DOHH2 (cell line): ENCODE measurements at regions not wholly inside any gene's neighbourhood (a gene's known extent, or its start where the extent isn't known, plus 50 kb on each side); places are given as distances from the start of the nearest gene placed in this dataset.

Source experiments
- H3F3A ChIP-seq: fragments of 200-600 bp; sonication (generic), shearing (Covaris generic); 2 replicates; pipeline ENCODE4 v1.6.0; 2016; ENCODE audit warnings: antibody characterized with exemption, mild to moderate bottlenecking; ENCODE audit not compliant: control insufficient read depth, insufficient read depth
- H3K27ac ChIP-seq: fragments of 200-600 bp; sonication (generic); 2 replicates; pipeline ENCODE4 v1.5.1; 2014; ENCODE audit warnings: low read depth, mild to moderate bottlenecking, low read length, moderate library complexity
- H3K27me3 ChIP-seq: fragments of 200-600 bp; sonication (generic); 2 replicates; pipeline ENCODE4 v1.6.1; 2014; ENCODE audit warnings: mild to moderate bottlenecking, low read length, mixed read lengths; ENCODE audit not compliant: control insufficient read depth
- H3K36me3 ChIP-seq: fragments of 200-600 bp; sonication (generic); 2 replicates; pipeline ENCODE4 v1.6.1; 2014; ENCODE audit warnings: mild to moderate bottlenecking, low read length, moderate library complexity, mixed read lengths; ENCODE audit not compliant: control insufficient read depth
- H3K4me1 ChIP-seq: fragments of 200-600 bp; sonication (generic); 2 replicates; pipeline ENCODE4 v1.6.1; 2014; ENCODE audit warnings: mild to moderate bottlenecking, low read length, mixed read lengths; ENCODE audit not compliant: control insufficient read depth
- H3K4me2 ChIP-seq: fragments of 200-600 bp; sonication (generic); 2 replicates; pipeline ENCODE4 v1.6.0; 2014; ENCODE audit warnings: mild to moderate bottlenecking, low read length, moderate library complexity
- H3K4me3 ChIP-seq: fragments of 200-600 bp; sonication (generic); 2 replicates; pipeline ENCODE4 v1.5.1; 2014; ENCODE audit warnings: mild to moderate bottlenecking, low read length, mixed read lengths
- H3K79me2 ChIP-seq: fragments of 200-600 bp; sonication (generic); 2 replicates; pipeline ENCODE4 v1.6.1; 2014; ENCODE audit warnings: mild to moderate bottlenecking, low read length, mixed read lengths; ENCODE audit not compliant: control insufficient read depth
- H3K9me2 ChIP-seq: fragments of 200-600 bp; sonication (generic); replicated peaks from 2 replicates; pipeline ENCODE4 v1.6.1; 2014; ENCODE audit warnings: mild to moderate bottlenecking, low read length, mixed read lengths; ENCODE audit not compliant: control insufficient read depth
- H3K9me3 ChIP-seq: fragments of 200-600 bp; sonication (generic); 2 replicates; pipeline ENCODE4 v1.6.1; 2014; ENCODE audit warnings: antibody characterized with exemption, low read length, mixed read lengths; ENCODE audit not compliant: control insufficient read depth, insufficient read depth
- H4K20me1 ChIP-seq: fragments of 200-600 bp; sonication (generic); 2 replicates; pipeline ENCODE4 v1.6.0; 2014; ENCODE audit warnings: low read depth, mild to moderate bottlenecking, antibody characterized with exemption, low read length, moderate library complexity; ENCODE audit not compliant: control insufficient read depth, insufficient read depth
- EZH2phosphoT487 ChIP-seq: fragments of 200-600 bp; sonication (generic); IDR thresholded peaks from 2 replicates; pipeline ENCODE4 v1.6.1; 2017; ENCODE audit warnings: borderline replicate concordance, mild to moderate bottlenecking, antibody characterized with exemption, low read length, moderate library complexity, mixed read lengths
- TF ChIP-seq, protein P1 (sequence below): fragments of 200-600 bp; sonication (generic); IDR thresholded peaks from one replicate; pipeline ENCODE4 v1.5.1; 2014; ENCODE audit warnings: antibody characterized with exemption, mild to moderate bottlenecking, low read depth, low read length; ENCODE audit not compliant: poor library complexity, severe bottlenecking

DNA sequence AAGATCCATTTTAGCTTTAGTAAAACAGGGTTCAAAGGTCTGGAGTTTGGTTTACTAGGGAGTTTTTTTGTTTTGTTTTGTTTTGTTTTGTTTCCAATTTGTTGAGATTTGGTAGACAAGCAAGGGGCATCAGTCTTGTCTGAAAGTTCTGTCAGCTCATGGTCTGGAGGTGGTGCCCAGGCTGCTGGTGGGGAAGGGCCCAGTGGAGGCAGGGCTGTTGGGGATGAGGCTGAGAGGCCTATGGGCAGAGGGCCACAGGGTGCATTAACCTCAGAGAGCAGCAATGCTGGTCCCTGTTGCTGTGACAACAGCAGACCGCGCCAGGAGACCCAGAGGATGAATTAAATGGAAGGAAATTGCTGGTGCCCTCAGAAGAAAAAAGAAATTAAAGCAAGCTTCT is 174.5 kb downstream of the FGF1 start:
- Histone ChIP-seq H3K27ac (no peak overlapping the region), H3K4me2 (no peak overlapping the region), H3K9me2 (no peaks in the 10 kb centered on the region), H3K4me1 (no peaks in the 10 kb centered on the region), H3K27me3 (no peaks in the 10 kb centered on the region), H3K79me2 (no peaks in the 10 kb centered on the region), H3F3A (no peaks in the 10 kb centered on the region), H4K20me1 (no peaks in the 10 kb centered on the region), H3K9me3 (no peaks in the 10 kb centered on the region), H3K4me3 (no peak overlapping the region), H3K36me3 (no peaks in the 10 kb centered on the region)
- no peak for TF ChIP-seq EZH2phosphoT487
- TF ChIP-seq, protein P1, sequence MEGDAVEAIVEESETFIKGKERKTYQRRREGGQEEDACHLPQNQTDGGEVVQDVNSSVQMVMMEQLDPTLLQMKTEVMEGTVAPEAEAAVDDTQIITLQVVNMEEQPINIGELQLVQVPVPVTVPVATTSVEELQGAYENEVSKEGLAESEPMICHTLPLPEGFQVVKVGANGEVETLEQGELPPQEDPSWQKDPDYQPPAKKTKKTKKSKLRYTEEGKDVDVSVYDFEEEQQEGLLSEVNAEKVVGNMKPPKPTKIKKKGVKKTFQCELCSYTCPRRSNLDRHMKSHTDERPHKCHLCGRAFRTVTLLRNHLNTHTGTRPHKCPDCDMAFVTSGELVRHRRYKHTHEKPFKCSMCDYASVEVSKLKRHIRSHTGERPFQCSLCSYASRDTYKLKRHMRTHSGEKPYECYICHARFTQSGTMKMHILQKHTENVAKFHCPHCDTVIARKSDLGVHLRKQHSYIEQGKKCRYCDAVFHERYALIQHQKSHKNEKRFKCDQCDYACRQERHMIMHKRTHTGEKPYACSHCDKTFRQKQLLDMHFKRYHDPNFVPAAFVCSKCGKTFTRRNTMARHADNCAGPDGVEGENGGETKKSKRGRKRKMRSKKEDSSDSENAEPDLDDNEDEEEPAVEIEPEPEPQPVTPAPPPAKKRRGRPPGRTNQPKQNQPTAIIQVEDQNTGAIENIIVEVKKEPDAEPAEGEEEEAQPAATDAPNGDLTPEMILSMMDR, result no peak

- TF ChIP-seq, protein P1, result no peak
- TF ChIP-seq EZH2phosphoT487, result no peak
- no peaks in the 10 kb centered on the region for H3K79me2 ChIP-seq
- H3K9me3 ChIP-seq, result no peaks in the 10 kb centered on the region
- no peak overlapping the region for H3K4me2 ChIP-seq
- H3K9me2 ChIP-seq, result no peaks in the 10 kb centered on the region
- H3K27ac ChIP-seq, result no peak overlapping the region
- H3F3A ChIP-seq, result no peaks in the 10 kb centered on the region
- no peaks in the 10 kb centered on the region for H3K36me3 ChIP-seq
- H4K20me1 ChIP-seq, result no peaks in the 10 kb centered on the region
- H3K4me3 ChIP-seq, result no peak overlapping the region
- H3K4me1 ChIP-seq, result no peaks in the 10 kb centered on the region
- no peaks in the 10 kb centered on the region for H3K27me3 ChIP-seq
Measured at GRCh38 chr5:142509026-142509425, 176.9 kb downstream of the FGF1 start.

- no peaks in the 10 kb centered on the region for H3F3A ChIP-seq
- H3K36me3 ChIP-seq, result no peaks in the 10 kb centered on the region
- TF ChIP-seq, protein P1, result no peak
- TF ChIP-seq EZH2phosphoT487, result no peak
- no peaks in the 10 kb centered on the region for H4K20me1 ChIP-seq
- H3K4me3 ChIP-seq, result no peak overlapping the region
- no peaks in the 10 kb centered on the region for H3K79me2 ChIP-seq
- H3K27me3 ChIP-seq, result no peaks in the 10 kb centered on the region
- no peak overlapping the region for H3K27ac ChIP-seq
- H3K4me1 ChIP-seq, result no peaks in the 10 kb centered on the region
- no peak overlapping the region for H3K4me2 ChIP-seq
- no peaks in the 10 kb centered on the region for H3K9me2 ChIP-seq
- H3K9me3 ChIP-seq, result no peaks in the 10 kb centered on the region
Measured at GRCh38 chr5:142508591-142508990, 177.3 kb downstream of the FGF1 start.
